Lower leg skin (tissue), 3 donors: ENCODE measurements at regions not wholly inside any gene's neighbourhood (a gene's known extent, or its start where the extent isn't known, plus 50 kb on each side); places are given as distances from the start of the nearest gene placed in this dataset.

Experiments
- POLR2A ChIP-seq, 2 donors: fragments of 450-650 bp; IDR thresholded peaks; one replicate each; pipeline ENCODE4 v1.6.1; 2016 to 2017; ENCODE audit warnings: antibody characterized with exemption in 2 of 2, mild to moderate bottlenecking in 1 of 2, moderate library complexity in 1 of 2
- TF ChIP-seq, protein P1 (sequence below), 3 donors: fragments of 450-650 bp; IDR thresholded peaks; one replicate each; pipeline ENCODE4 v1.5.1; 2016; ENCODE audit warnings: antibody characterized with exemption in 3 of 3, mild to moderate bottlenecking in 3 of 3, moderate library complexity in 2 of 3

DNA sequence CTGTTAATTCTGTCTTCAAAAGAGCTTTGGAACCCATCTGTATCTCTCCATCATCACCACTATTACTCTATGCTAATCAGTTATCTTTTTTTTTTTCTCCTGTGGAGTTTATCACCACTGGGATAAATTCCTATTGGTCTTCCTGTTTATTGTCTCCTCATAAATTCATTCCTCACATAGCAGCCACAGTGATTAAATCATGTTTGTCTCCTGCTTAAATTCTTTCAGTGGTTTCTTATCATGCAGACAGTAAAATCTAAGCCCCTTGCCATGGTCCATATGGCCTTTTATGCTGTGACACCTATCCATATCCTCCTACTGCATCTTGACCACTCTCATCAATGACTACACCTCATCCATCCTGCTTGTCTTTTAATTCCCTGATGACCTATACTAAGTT lies 239.8 kb upstream of the ZEB2 start:
- TF ChIP-seq, protein P1, sequence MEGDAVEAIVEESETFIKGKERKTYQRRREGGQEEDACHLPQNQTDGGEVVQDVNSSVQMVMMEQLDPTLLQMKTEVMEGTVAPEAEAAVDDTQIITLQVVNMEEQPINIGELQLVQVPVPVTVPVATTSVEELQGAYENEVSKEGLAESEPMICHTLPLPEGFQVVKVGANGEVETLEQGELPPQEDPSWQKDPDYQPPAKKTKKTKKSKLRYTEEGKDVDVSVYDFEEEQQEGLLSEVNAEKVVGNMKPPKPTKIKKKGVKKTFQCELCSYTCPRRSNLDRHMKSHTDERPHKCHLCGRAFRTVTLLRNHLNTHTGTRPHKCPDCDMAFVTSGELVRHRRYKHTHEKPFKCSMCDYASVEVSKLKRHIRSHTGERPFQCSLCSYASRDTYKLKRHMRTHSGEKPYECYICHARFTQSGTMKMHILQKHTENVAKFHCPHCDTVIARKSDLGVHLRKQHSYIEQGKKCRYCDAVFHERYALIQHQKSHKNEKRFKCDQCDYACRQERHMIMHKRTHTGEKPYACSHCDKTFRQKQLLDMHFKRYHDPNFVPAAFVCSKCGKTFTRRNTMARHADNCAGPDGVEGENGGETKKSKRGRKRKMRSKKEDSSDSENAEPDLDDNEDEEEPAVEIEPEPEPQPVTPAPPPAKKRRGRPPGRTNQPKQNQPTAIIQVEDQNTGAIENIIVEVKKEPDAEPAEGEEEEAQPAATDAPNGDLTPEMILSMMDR (IDR thresholded peaks at IDR 0.05), result no peak
- TF ChIP-seq POLR2A (IDR thresholded peaks at IDR 0.05), result no peak
